WTC11 (cell line): ENCODE measurements at regions not wholly inside any gene's neighbourhood (a gene's known extent, or its start where the extent isn't known, plus 50 kb on each side); places are given as distances from the start of the nearest gene placed in this dataset.

ENCODE experiments used
- ATAC-seq: fragments of 200-7000 bp; cut with Tn5 transposase; 2 replicates; pipeline ENCODE4 v1.10.0; 2021; ENCODE audit warnings: mild to moderate bottlenecking, moderate library complexity
- CTCF ChIA-PET: fragments of 300-600 bp; sonication (Branson Sonifier 250); formaldehyde crosslinking; loops from one replicate; lab custom pipeline; 2021; ENCODE audit warnings: antibody characterized with exemption; lab: Charles Lee
- POLR2A ChIA-PET: fragments of 350-600 bp; sonication (Branson Sonifier 250); formaldehyde crosslinking; loops from one replicate; lab custom pipeline; 2021; ENCODE audit warnings: antibody characterized with exemption; lab: Charles Lee
- DNase-seq: peaks from one replicate; pipeline ENCODE4 v3.0.0; 2021; ENCODE audit warnings: low spot score
- H3K27ac Mint-ChIP-seq: 2 replicates; pipeline ENCODE4 v1.8.0; 2021; ENCODE audit warnings: mixed read lengths
- H3K27me3 Mint-ChIP-seq: 2 replicates; pipeline ENCODE4 v1.8.0; 2021; ENCODE audit warnings: low read depth, mild to moderate bottlenecking, moderate library complexity, mixed read lengths
- H3K36me3 Mint-ChIP-seq: 2 replicates; pipeline ENCODE4 v1.8.0; 2021; ENCODE audit warnings: mixed read lengths
- H3K4me1 Mint-ChIP-seq: 2 replicates; pipeline ENCODE4 v1.8.0; 2022; ENCODE audit warnings: mixed read lengths
- H3K4me3 Mint-ChIP-seq: 2 replicates; pipeline ENCODE4 v1.8.0; 2021; ENCODE audit warnings: mild to moderate bottlenecking, moderate library complexity, mixed read lengths
- H3K9me3 Mint-ChIP-seq: 2 replicates; pipeline ENCODE4 v1.8.0; 2021; ENCODE audit warnings: mixed read lengths
- AR ChIP-seq: fragments of 250-450 bp; sonication (Bioruptor Pico); IDR thresholded peaks from 2 replicates; pipeline ENCODE4 v1.9.0; 2021; ENCODE audit warnings: mild to moderate bottlenecking
- ATF1 ChIP-seq: sonication (generic); formaldehyde crosslinking; IDR thresholded peaks from 2 replicates; pipeline ENCODE4 v1.8.1; 2023; ENCODE audit warnings: mild to moderate bottlenecking, moderate library complexity, missing genetic modification reagents
- ATF2 ChIP-seq: sonication (generic); formaldehyde crosslinking; IDR thresholded peaks from 2 replicates; pipeline ENCODE4 v1.8.1; 2022; ENCODE audit warnings: low read depth, missing genetic modification reagents, borderline replicate concordance
- CBFB ChIP-seq: sonication (generic); formaldehyde crosslinking; IDR thresholded peaks from 2 replicates; pipeline ENCODE4 v1.8.1; 2022; ENCODE audit warnings: mild to moderate bottlenecking, low read depth, missing genetic modification reagents
- ETV6 ChIP-seq: sonication (generic); formaldehyde crosslinking; IDR thresholded peaks from 2 replicates; pipeline ENCODE4 v1.8.1; 2022; ENCODE audit warnings: mild to moderate bottlenecking, missing genetic modification reagents
- FOXJ3 ChIP-seq: sonication (generic); formaldehyde crosslinking; IDR thresholded peaks from 2 replicates; pipeline ENCODE4 v1.9.0; 2021; ENCODE audit warnings: missing genetic modification reagents, mild to moderate bottlenecking, borderline replicate concordance
- GTF2I ChIP-seq: fragments of 250-450 bp; sonication (Bioruptor Pico); conservative IDR thresholded peaks from 2 replicates; pipeline ENCODE4 v1.4.0; 2021; ENCODE audit warnings: mild to moderate bottlenecking
- JAZF1 ChIP-seq: fragments of 250-450 bp; sonication (Bioruptor Pico); IDR thresholded peaks from 2 replicates; pipeline ENCODE4 v1.9.0; 2021; ENCODE audit warnings: moderate library complexity, mild to moderate bottlenecking, inconsistent platforms
- NFATC4 ChIP-seq: fragments of 250-450 bp; sonication (Bioruptor Pico); IDR thresholded peaks from 2 replicates; pipeline ENCODE4 v1.9.0; 2021; ENCODE audit warnings: mild to moderate bottlenecking
- NFE2L1 ChIP-seq: sonication (generic); formaldehyde crosslinking; IDR thresholded peaks from 2 replicates; pipeline ENCODE4 v1.8.1; 2023; ENCODE audit warnings: missing genetic modification reagents
- NR1H2 ChIP-seq: sonication (generic); formaldehyde crosslinking; IDR thresholded peaks from 2 replicates; pipeline ENCODE4 v1.9.0; 2021; ENCODE audit warnings: mild to moderate bottlenecking, moderate library complexity, missing genetic modification reagents
- RORB ChIP-seq: fragments of 250-450 bp; sonication (Bioruptor Pico); IDR thresholded peaks from 2 replicates; pipeline ENCODE4 v1.9.0; 2021; ENCODE audit warnings: mild to moderate bottlenecking
- SMAD4 ChIP-seq: sonication (generic); formaldehyde crosslinking; IDR thresholded peaks from 2 replicates; pipeline ENCODE4 v1.8.0; 2022; ENCODE audit warnings: mild to moderate bottlenecking, missing genetic modification reagents
- SP1 ChIP-seq: sonication (generic); formaldehyde crosslinking; conservative IDR thresholded peaks from 2 replicates; pipeline ENCODE4 v1.8.1; 2022; ENCODE audit warnings: missing genetic modification reagents
- TEAD4 ChIP-seq: sonication (generic); formaldehyde crosslinking; IDR thresholded peaks from 2 replicates; pipeline ENCODE4 v1.8.0; 2022; ENCODE audit warnings: mild to moderate bottlenecking, missing genetic modification reagents
- ZMAT4 ChIP-seq: fragments of 250-450 bp; sonication (Bioruptor Pico); IDR thresholded peaks from 2 replicates; pipeline ENCODE4 v1.9.0; 2021; ENCODE audit warnings: mild to moderate bottlenecking
- ZNF138 ChIP-seq: sonication (generic); formaldehyde crosslinking; conservative IDR thresholded peaks from 2 replicates; pipeline ENCODE4 v1.8.1; 2022; ENCODE audit warnings: mild to moderate bottlenecking, moderate library complexity, missing genetic modification reagents
- ZNF219 ChIP-seq: sonication (generic); formaldehyde crosslinking; IDR thresholded peaks from 2 replicates; pipeline ENCODE4 v1.8.0; 2023; ENCODE audit warnings: missing genetic modification reagents, mild to moderate bottlenecking, borderline replicate concordance
- ZNF423 ChIP-seq: fragments of 250-450 bp; sonication (Bioruptor Pico); IDR thresholded peaks from 2 replicates; pipeline ENCODE4 v2.1.2; 2022; ENCODE audit warnings: mild to moderate bottlenecking, moderate library complexity
- ZNF512 ChIP-seq: sonication (generic); formaldehyde crosslinking; IDR thresholded peaks from 2 replicates; pipeline ENCODE4 v1.8.1; 2022; ENCODE audit warnings: missing genetic modification reagents, borderline replicate concordance
- ZNF532 ChIP-seq: fragments of 250-450 bp; sonication (Bioruptor Pico); IDR thresholded peaks from 2 replicates; pipeline ENCODE4 v1.9.0; 2021; ENCODE audit warnings: mild to moderate bottlenecking, borderline replicate concordance

- TF ChIP-seq CBFB (no peak), SMAD4 (CRISPR knock-in tag) (no peak), FOXJ3 (CRISPR knock-in tag) (no peak), ATF1 (no peak), ZNF423 (CRISPR knock-in tag) (no peak), NR1H2 (no peak), ZNF512 (CRISPR knock-in tag) (no peak), ETV6 (CRISPR knock-in tag) (no peak), GTF2I (no peak), NFATC4 (no peak)
- TF ChIP-seq, all 79 proteins: peak for 0
These were observed 340.3 kb upstream of the TRAM1L1 start (continued) for GRCh38 chr4:117425636-117426035.

GRCh38 chr4:117428536-117428935 lies 343.2 kb upstream of the TRAM1L1 start:
- no peaks in the 10 kb centered on the region for H3K27me3 Mint-ChIP-seq
- no peak overlapping the region for H3K4me3 Mint-ChIP-seq
- TF ChIP-seq ZNF532 (CRISPR knock-in tag), result no peak
- TF ChIP-seq AR (CRISPR knock-in tag), result no peak
- TF ChIP-seq SMAD4 (CRISPR knock-in tag), result no peak
- TF ChIP-seq RORB (CRISPR knock-in tag), result no peak
- TF ChIP-seq ZNF138 (CRISPR knock-in tag), result no peak
- TF ChIP-seq JAZF1, result no peak
- POLR2A ChIA-PET, result no interaction called here
- H3K4me1 Mint-ChIP-seq, result no peaks in the 10 kb centered on the region
- CTCF ChIA-PET, result no interaction called here
- H3K9me3 Mint-ChIP-seq, result peaks cover 26% of the 10 kb centered on the region
- 0 out of 2 replicates have a peak, but pooled peaks cover 3% of the 10 kb centered on the region for H3K36me3 Mint-ChIP-seq
- no peak for DNase-seq
- H3K27ac Mint-ChIP-seq, result no peak overlapping the region
- ATAC-seq, result no peak

GRCh38 chr4:117429061-117429460 lies 343.7 kb upstream of the TRAM1L1 start:
- DNase-seq (peak; percentile 44), ATAC-seq (peak; percentile 82)
- no peak overlapping the region for H3K27ac Mint-ChIP-seq
- no peaks in the 10 kb centered on the region for H3K4me1 Mint-ChIP-seq
- no peak overlapping the region for H3K4me3 Mint-ChIP-seq
- CTCF ChIA-PET, result no interaction called here
- H3K36me3 Mint-ChIP-seq, result 0 out of 2 replicates have a peak, but pooled peaks cover 3% of the 10 kb centered on the region
- no peaks in the 10 kb centered on the region for H3K27me3 Mint-ChIP-seq
- POLR2A ChIA-PET, result no interaction called here
- H3K9me3 Mint-ChIP-seq, result peaks cover 26% of the 10 kb centered on the region
- TF ChIP-seq ATF2 (CRISPR knock-in tag) (no peak), ZNF423 (CRISPR knock-in tag) (no peak), NFE2L1 (no peak), SP1 (CRISPR knock-in tag) (no peak), ZMAT4 (no peak), ZNF219 (CRISPR knock-in tag) (no peak), AR (CRISPR knock-in tag) (no peak), TEAD4 (no peak)
